ENCODE measurements at regions not wholly inside any gene's neighbourhood (a gene's known extent, or its start where the extent isn't known, plus 50 kb on each side); places are given as distances from the start of the nearest gene placed in this dataset.
"Not testable (repeated sequence)": the region's sequence is repeated elsewhere in the genome, so short reads cannot be mapped to it uniquely, and the experiment has no call there.

GRCh38 chr5:72656331-72656730 is 149.1 kb upstream of the ZNF366 start:
- FAIRE-seq (no peak), DNase-seq (ENCODE audit: extremely low spot score, insufficient read length, low read depth) (no peak)

GRCh38 chr5:72654231-72654630 is 147.0 kb upstream of the ZNF366 start:
- FAIRE-seq (no peak), DNase-seq (ENCODE audit: extremely low spot score, insufficient read length, low read depth) (no peak)

- FAIRE-seq (no peak), DNase-seq (ENCODE audit: extremely low spot score, insufficient read length, low read depth) (no peak)
Measured at GRCh38 chr5:72653586-72653985, 146.4 kb upstream of the ZNF366 start.

GRCh38 chr5:72651779-72652178 is 144.6 kb upstream of the ZNF366 start:
- no peak for DNase-seq (ENCODE audit: extremely low spot score, insufficient read length, low read depth)
- FAIRE-seq, result no peak

- FAIRE-seq (no peak), DNase-seq (ENCODE audit: extremely low spot score, insufficient read length, low read depth) (no peak)
Measured at GRCh38 chr5:72651109-72651508, 143.9 kb upstream of the ZNF366 start.

GRCh38 chr5:72649449-72649848 is 142.2 kb upstream of the ZNF366 start:
- no peak for FAIRE-seq
- DNase-seq (ENCODE audit: extremely low spot score, insufficient read length, low read depth), result no peak

GRCh38 chr5:72648480-72648879 is 141.3 kb upstream of the ZNF366 start:
- DNase-seq (ENCODE audit: extremely low spot score, insufficient read length, low read depth), result no peak
- FAIRE-seq, result no peak

- FAIRE-seq, result no peak
- no peak for DNase-seq (ENCODE audit: extremely low spot score, insufficient read length, low read depth)
Measured at GRCh38 chr5:72647806-72648205, 140.6 kb upstream of the ZNF366 start.

GRCh38 chr5:72646246-72646866 is 139.1 kb upstream of the ZNF366 start:
- no peak for DNase-seq (ENCODE audit: extremely low spot score, insufficient read length, low read depth)
- no peak for FAIRE-seq

GRCh38 chr5:72645064-72645846 is 138.0 kb upstream of the ZNF366 start:
- no peak for DNase-seq (ENCODE audit: extremely low spot score, insufficient read length, low read depth)
- FAIRE-seq, result no peak

- FAIRE-seq (no peak), DNase-seq (ENCODE audit: extremely low spot score, insufficient read length, low read depth) (no peak)
Measured at GRCh38 chr5:72644296-72644695, 137.1 kb upstream of the ZNF366 start.

GRCh38 chr5:72641164-72641563 is 134.0 kb upstream of the ZNF366 start:
- DNase-seq (ENCODE audit: extremely low spot score, insufficient read length, low read depth) (no peak), FAIRE-seq (no peak)

- no peak for FAIRE-seq
- DNase-seq (ENCODE audit: extremely low spot score, insufficient read length, low read depth), result no peak
Measured at GRCh38 chr5:72637058-72637457, 129.8 kb upstream of the ZNF366 start.

- DNase-seq (ENCODE audit: extremely low spot score, insufficient read length, low read depth); FAIRE-seq: not testable (repeated sequence)
Measured at GRCh38 chr5:72636565-72636964, 129.4 kb upstream of the ZNF366 start.

GRCh38 chr5:72634444-72634843 is 127.2 kb upstream of the ZNF366 start:
- no peak for FAIRE-seq
- no peak for DNase-seq (ENCODE audit: extremely low spot score, insufficient read length, low read depth)

GRCh38 chr5:72633649-72634048 is 126.4 kb upstream of the ZNF366 start:
- no peak for FAIRE-seq
- no peak for DNase-seq (ENCODE audit: extremely low spot score, insufficient read length, low read depth)

GRCh38 chr5:72633041-72633445 is 125.8 kb upstream of the ZNF366 start:
- FAIRE-seq, result no peak
- no peak for DNase-seq (ENCODE audit: extremely low spot score, insufficient read length, low read depth)

- no peak for FAIRE-seq
- no peak for DNase-seq (ENCODE audit: extremely low spot score, insufficient read length, low read depth)
Measured at GRCh38 chr5:72630721-72631120, 123.5 kb upstream of the ZNF366 start.

GRCh38 chr5:72630081-72630480 is 122.9 kb upstream of the ZNF366 start:
- DNase-seq (ENCODE audit: extremely low spot score, insufficient read length, low read depth) (no peak), FAIRE-seq (no peak)

GRCh38 chr5:72628771-72629371 is 121.7 kb upstream of the ZNF366 start:
- DNase-seq (ENCODE audit: extremely low spot score, insufficient read length, low read depth) (no peak), FAIRE-seq (no peak)

- FAIRE-seq (no peak), DNase-seq (ENCODE audit: extremely low spot score, insufficient read length, low read depth) (no peak)
Measured at GRCh38 chr5:72625332-72625731, 118.1 kb upstream of the ZNF366 start.
